SK-N-SH (cell line): ENCODE measurements at regions not wholly inside any gene's neighbourhood (a gene's known extent, or its start where the extent isn't known, plus 50 kb on each side); places are given as distances from the start of the nearest gene placed in this dataset.

Experiments used
- CHD2 ChIP-seq: fragments of 150-350 bp; IDR thresholded peaks from 2 replicates; pipeline ENCODE4 v1.6.1; 2018; ENCODE audit warnings: low read length; ENCODE audit not compliant: partially characterized antibody
- ELF1 ChIP-seq: IDR thresholded peaks from 2 replicates; pipeline ENCODE4 v1.4.0; 2012
- EP300 ChIP-seq, 2 experiments: IDR thresholded peaks; 2 replicates each; pipeline versions ENCODE4 v1.4.0 to v1.6.1; 2012; ENCODE audit warnings: borderline replicate concordance in 1 of 2, low read depth in 1 of 2, low read length in 1 of 2
- EZH2phosphoT487 ChIP-seq: fragments of 200-600 bp; sonication (generic); IDR thresholded peaks from 2 replicates; pipeline ENCODE4 v1.6.1; 2017; ENCODE audit warnings: low read depth, mixed run types, mild to moderate bottlenecking, antibody characterized with exemption, moderate library complexity, borderline replicate concordance
- FOXJ3 ChIP-seq: sonication (generic); formaldehyde crosslinking; IDR thresholded peaks from 2 replicates; pipeline ENCODE4 v1.5.1; 2020; ENCODE audit warnings: mild to moderate bottlenecking, missing genetic modification reagents
- FOXM1 ChIP-seq: IDR thresholded peaks from 2 replicates; pipeline ENCODE4 v1.4.0; 2012; ENCODE audit warnings: low read depth, mild to moderate bottlenecking
- GABPA ChIP-seq: IDR thresholded peaks from 2 replicates; pipeline ENCODE4 v1.4.0; 2012; ENCODE audit warnings: low read depth, mild to moderate bottlenecking
- GATA2 ChIP-seq: sonication (generic); formaldehyde crosslinking; IDR thresholded peaks from 2 replicates; pipeline ENCODE4 v1.5.0; 2020; ENCODE audit warnings: mild to moderate bottlenecking, missing genetic modification reagents
- POLR2AphosphoS5 ChIP-seq: IDR thresholded peaks from 2 replicates; pipeline ENCODE4 v1.6.1; 2012; ENCODE audit warnings: low read depth, low read length
- RCOR1 ChIP-seq: fragments of 150-350 bp; IDR thresholded peaks from 2 replicates; pipeline ENCODE4 v1.6.1; 2017; ENCODE audit warnings: antibody characterized with exemption, low read length
- RFX5 ChIP-seq: IDR thresholded peaks from 2 replicates; pipeline ENCODE4 v1.6.1; 2012; ENCODE audit warnings: mild to moderate bottlenecking, improper control_type of control experiment, low read length
- TF ChIP-seq, protein P1 (sequence below): fragments of 200-600 bp; sonication (generic); IDR thresholded peaks from 2 replicates; pipeline ENCODE4 v1.6.1; 2017; ENCODE audit warnings: antibody characterized with exemption, mild to moderate bottlenecking, moderate library complexity
- TF ChIP-seq, protein P2 (sequence below): IDR thresholded peaks from 2 replicates; pipeline ENCODE4 v1.4.0; 2012; ENCODE audit warnings: low read depth, borderline replicate concordance
- TF ChIP-seq, protein P3 (sequence below): IDR thresholded peaks from 2 replicates; pipeline ENCODE4 v1.4.0; 2012; ENCODE audit warnings: low read depth, borderline replicate concordance

DNA sequence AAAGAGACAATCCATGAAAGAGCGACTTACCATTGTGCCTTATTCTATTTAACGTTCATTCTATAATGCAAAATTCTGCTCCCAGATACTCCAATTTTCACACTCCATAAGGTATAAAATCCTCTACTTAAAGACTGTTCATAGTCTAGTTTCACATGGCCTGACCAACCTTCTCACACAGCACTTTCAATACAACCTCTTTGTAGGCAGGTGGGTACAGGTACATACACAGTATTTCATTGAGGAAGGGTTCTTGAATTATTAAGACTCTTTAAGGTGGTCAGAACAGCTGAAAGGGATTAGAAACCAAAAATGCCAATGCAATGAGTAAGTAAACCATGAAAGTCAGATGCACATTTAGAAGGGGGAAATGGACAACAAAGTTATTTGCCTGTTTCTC, 352.0 kb downstream of the PARP8 start:
- TF ChIP-seq GATA2 (no peak), RCOR1 (no peak), FOXM1 (no peak), POLR2AphosphoS5 (no peak), CHD2 (no peak), EZH2phosphoT487 (no peak), FOXJ3 (CRISPR knock-in tag) (no peak), ELF1 (no peak), EP300 (IDR thresholded peaks at IDR 0.05; ENCODE audit: borderline replicate concordance in 1 of 2, low read depth in 1 of 2, low read length in 1 of 2) (no peak), GABPA (no peak), RFX5 (no peak)
- TF ChIP-seq, protein P1, sequence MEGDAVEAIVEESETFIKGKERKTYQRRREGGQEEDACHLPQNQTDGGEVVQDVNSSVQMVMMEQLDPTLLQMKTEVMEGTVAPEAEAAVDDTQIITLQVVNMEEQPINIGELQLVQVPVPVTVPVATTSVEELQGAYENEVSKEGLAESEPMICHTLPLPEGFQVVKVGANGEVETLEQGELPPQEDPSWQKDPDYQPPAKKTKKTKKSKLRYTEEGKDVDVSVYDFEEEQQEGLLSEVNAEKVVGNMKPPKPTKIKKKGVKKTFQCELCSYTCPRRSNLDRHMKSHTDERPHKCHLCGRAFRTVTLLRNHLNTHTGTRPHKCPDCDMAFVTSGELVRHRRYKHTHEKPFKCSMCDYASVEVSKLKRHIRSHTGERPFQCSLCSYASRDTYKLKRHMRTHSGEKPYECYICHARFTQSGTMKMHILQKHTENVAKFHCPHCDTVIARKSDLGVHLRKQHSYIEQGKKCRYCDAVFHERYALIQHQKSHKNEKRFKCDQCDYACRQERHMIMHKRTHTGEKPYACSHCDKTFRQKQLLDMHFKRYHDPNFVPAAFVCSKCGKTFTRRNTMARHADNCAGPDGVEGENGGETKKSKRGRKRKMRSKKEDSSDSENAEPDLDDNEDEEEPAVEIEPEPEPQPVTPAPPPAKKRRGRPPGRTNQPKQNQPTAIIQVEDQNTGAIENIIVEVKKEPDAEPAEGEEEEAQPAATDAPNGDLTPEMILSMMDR: no peak
- TF ChIP-seq, protein P2, sequence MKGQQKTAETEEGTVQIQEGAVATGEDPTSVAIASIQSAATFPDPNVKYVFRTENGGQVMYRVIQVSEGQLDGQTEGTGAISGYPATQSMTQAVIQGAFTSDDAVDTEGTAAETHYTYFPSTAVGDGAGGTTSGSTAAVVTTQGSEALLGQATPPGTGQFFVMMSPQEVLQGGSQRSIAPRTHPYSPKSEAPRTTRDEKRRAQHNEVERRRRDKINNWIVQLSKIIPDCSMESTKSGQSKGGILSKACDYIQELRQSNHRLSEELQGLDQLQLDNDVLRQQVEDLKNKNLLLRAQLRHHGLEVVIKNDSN: no peak
- TF ChIP-seq, protein P3, sequence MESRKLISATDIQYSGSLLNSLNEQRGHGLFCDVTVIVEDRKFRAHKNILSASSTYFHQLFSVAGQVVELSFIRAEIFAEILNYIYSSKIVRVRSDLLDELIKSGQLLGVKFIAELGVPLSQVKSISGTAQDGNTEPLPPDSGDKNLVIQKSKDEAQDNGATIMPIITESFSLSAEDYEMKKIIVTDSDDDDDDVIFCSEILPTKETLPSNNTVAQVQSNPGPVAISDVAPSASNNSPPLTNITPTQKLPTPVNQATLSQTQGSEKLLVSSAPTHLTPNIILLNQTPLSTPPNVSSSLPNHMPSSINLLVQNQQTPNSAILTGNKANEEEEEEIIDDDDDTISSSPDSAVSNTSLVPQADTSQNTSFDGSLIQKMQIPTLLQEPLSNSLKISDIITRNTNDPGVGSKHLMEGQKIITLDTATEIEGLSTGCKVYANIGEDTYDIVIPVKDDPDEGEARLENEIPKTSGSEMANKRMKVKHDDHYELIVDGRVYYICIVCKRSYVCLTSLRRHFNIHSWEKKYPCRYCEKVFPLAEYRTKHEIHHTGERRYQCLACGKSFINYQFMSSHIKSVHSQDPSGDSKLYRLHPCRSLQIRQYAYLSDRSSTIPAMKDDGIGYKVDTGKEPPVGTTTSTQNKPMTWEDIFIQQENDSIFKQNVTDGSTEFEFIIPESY: no peak
